Left forelimb (tissue), 1 donor: ENCODE measurements at regions not wholly inside any gene's neighbourhood (a gene's known extent, or its start where the extent isn't known, plus 50 kb on each side); places are given as distances from the start of the nearest gene placed in this dataset.

ENCODE experiments used
- DNase-seq: peaks from one replicate; pipeline ENCODE4 v3.0.0-alpha.2; 2018; ENCODE audit warnings: low spot score

DNA sequence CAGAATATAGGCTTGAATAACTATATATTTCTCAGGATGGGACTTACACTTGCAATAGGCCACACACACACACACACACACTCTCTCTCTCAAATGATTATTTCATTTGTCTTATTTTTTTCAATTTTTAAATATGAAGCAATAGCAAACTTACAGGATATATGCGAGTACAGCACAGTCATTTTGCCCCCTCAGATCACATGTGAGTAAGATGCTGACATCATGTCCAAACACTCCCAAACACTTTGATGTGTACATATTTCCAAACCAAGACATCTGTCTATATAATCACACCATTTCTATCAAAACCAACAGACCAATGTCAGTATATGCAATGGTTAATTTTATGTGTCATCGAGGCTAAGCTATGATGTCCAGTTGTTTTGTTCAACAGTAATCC lies 1535.9 kb upstream of the FLRT2 start:
- DNase-seq = no peak

DNA sequence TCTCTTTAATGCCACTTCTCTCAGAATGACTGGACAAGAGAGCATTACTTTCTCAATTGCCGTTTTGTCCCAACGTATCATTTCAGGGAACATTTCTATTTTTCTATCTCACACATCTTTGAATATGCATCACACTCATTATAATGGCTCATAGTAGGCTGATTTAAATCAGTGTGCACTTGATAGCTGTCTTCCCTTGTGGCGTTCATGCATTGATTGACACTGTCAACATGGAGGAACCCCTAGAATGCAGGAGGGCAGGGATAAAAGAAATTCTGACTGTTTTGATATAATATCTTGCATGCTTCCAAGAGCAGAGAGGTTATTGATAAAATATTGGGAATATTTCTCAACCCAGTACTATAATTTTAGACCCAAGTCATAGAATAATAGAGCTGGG lies 1528.9 kb upstream of the FLRT2 start:
- no peak for DNase-seq

DNA sequence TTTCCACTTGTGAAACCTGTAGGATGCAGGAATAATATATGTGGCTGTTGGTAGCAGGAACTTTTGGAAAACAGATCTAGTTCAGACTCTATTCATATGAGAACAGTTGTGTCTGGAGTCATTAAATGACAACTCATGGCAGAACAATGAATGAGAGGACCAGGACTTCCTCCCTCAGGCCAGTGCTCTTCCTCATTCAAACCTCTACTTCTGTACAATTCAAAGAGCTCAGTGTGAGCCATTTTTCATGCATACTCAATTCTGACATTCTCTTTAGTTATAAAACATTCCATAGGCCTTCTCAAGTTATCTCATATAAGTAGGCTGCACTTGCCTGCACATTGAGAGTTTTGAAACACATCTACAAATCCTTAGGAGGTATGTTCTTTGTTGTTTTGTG lies 1526.6 kb upstream of the FLRT2 start:
- DNase-seq = no peak

DNA sequence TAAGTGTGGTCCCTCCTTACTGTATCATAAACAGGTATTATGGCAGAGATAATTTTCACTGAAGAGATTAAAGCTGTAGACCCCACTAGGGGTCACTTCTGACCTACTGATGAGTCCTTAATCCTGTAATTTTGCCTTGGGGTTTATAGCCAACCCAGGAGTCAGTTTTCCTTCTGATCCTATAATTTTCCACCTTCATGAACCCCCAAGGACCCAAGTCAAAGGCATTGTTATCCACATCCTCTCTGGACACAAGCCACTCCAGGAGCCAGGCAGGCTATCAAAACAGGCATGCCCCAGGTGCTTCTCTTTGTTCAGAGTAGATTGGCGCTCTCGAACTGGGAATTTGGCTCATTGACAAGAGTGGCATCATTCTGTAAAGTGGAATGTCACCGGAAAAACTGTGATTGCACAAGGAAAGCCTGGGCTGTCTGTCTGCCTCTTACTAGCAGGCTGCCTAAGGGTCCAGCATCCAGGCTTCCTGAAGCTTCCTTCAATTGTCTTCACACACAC lies 1523.2 kb upstream of the FLRT2 start:
- no peak for DNase-seq

DNA sequence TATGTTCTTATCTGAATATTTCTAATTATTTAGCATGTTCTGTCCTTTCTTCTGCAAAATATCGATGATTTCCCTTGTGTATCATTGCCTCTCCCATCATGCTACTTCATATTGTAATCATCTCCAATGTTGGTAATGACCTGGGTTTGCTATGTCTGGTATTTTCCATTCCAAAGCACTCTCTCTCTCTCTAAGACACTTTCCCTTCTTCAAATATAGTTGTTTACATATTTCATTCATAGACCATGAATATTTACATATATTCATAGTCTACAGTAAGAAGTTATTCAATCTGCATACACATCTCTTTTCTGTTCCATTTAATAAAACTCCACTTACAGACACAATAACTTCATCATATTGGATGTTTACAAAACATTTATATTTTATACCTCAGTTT lies 1516.5 kb upstream of the FLRT2 start:
- DNase-seq = no peak

DNA sequence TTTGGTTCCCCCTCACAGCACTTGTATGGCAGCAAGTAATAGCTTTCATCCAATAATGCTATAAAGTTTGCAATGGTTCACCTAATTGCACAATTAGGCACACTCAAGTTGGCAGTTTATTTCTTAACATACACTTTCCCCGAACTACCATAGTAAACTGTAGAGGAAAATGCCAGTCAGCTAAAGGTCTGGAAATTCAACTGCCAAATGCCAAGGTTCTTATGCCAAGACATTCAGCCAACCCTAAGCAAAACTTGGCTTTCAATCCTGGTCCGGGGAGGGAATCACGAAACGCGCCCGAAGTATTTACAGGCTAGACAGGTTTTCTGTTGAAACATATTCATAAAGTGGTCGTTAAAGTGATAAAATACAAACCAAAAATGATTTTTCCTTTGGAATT lies 1512.4 kb upstream of the FLRT2 start:
- no peak for DNase-seq

DNA sequence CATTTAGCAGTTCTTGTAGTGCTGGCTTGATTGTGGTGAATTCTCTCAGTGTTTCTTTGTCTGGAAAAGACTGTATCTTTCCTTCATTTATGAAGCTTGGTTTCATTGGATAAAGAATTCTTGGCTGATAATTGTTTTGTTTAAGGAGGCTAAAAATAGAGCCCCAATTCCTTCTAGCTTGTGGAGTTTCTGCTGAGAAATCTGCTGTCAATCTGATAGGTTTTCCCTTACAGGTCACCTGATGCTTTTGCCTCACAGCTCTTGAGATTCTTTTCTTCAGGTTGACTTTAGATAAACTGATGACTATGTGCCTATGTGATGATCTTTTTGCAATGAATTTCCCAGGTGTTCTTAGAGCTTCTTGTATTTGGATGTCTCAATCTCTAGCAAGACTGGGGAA lies 1508.5 kb upstream of the FLRT2 start:
- no peak for DNase-seq

DNA sequence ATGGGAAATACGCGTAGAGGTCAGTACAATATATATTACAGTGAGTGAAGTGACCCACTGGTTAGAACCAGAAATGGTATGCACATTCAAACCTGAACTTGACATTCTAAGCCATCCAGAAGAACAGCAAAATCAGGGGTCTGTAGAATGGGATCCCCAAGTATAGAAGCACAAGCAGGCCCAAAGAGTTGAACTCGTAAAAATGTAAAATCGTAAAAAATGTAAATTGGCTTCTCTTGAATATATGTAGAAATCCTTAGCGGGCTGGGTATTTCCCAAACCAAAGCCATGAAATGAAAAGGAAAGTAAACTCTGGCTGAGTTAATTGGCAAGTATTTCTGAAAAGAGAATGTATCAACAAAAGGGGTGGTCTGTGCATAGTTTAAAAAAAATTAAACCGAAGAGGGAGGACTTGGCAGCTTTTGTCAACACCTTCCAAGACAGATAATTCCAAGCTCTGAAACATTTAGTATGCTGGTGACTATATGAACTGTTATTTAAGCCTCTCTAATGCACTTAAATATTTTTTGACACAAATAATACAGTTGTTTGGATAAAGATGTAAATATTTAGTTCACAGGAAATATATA lies 1505.6 kb upstream of the FLRT2 start:
- DNase-seq = no peak

DNA sequence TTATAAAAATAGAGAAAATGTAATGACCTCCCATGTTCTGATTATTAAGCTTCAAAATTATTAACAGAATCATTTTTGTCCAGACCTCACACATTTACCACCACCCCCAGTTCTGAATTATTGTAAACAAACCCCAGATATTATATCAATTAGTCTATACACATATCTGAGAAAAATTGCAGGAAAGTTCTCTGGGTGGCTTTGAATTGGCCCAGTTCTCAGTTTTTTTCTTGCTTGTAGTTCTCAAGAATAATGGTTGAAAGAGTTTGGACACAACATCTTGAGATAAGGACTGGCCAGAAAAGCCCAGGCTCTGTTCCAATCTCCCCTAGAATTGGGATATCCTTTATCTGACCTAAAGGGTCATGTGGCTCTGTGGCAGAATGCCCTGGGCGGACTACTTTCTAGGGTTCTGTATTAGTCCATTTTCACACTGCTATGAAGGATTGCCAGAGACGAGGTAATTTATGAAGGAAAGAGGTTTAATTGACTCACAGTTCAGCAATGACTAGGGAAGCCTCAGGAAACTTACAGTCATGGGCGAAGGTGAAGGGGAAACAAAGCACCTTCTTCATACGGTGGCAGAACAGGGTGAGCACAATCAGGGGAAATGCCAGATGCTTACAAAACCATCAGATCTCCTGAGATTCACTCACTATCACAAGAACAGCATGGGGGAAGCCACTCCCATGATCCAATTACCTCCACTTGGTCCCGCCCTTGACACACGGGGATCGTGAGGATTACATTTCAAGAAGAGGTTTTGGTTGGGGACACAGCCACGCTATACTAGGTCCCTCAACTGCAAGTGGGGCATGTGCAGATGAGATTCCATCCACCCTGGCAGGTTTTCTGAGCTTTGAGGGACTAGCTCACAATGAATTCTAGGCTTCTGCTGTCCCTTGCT lies 1504.6 kb upstream of the FLRT2 start:
- no peak for DNase-seq

DNA sequence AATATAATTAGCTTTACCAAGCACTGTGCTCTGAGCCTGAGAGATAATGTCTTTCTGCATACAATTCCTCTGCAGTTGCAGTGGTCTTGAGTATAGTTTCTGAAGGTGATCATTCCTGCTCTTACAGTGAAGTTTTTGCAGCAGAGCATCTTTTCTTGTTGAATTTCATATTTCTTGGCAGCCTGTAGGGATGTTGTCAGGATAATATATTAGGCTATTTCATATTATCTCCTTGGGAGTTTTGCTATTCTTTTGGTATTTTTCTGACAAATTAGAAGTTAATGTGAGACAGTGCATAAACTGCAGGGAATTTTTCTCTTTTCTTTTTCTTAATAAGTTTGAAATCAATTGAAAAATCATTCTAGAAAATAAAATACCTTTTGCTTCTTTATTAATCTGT lies 1502.6 kb upstream of the FLRT2 start:
- no peak for DNase-seq

DNA sequence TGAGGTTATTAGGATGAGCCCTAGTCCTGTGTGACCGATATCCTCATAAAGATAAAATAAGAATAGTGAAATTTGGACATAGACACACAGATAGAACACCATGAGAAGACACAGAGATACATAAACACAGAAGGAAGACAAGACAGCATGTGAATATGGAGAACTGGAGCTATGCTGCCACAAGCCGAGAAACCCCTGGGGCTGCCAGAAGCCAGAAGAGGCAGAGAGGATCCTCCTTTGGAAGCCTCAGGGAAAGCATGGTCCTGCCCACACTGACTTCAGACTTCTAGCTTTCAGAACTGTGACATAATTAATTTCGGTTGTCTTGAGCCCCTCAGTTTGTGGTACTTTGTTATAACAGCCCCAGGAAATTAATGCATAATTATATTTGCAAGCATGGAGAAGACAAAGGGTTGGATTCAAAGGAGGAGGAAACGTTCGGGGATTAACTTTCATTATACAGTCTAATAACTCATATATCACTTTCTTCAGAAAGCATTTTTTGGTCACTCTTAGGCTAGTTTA lies 1501.8 kb upstream of the FLRT2 start:
- no peak for DNase-seq

DNA sequence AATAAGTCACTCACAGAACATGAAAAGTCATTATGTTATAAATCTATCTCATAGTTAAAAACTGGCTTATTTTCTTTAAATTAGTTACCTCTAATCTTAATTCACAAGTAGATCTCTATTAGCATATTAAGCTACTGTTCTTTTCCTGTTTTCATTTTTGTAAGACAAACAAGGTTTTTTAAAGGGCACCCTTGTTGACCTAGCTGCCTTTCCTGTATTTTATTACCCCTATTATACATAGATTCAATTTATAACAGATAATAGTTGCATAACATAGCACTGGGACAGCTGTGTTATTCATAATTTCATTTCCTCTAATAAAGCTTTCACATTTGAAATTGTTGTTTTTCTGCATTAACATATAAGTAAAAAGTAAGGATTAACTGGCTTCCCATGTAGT lies 1500.7 kb upstream of the FLRT2 start:
- DNase-seq = no peak

DNA sequence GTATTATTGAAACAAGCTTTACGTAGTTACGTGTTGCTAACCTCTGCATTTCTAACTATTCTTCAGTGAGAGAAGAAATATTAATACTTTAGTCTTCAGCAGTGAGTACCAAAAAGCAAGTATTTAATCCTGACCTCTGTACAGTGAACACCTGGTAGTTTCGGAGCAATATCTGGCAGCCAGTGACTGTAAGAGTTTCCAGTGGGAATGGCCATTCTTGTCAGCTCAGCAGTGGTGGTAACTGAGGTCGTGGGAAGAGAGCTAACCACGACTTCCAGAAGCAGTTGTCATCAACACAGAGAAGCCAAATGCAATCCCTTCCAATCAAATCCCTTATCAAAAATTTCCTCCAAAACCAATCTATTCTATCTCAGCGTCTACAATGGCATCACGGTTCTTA lies 1500.2 kb upstream of the FLRT2 start:
- no peak for DNase-seq

DNA sequence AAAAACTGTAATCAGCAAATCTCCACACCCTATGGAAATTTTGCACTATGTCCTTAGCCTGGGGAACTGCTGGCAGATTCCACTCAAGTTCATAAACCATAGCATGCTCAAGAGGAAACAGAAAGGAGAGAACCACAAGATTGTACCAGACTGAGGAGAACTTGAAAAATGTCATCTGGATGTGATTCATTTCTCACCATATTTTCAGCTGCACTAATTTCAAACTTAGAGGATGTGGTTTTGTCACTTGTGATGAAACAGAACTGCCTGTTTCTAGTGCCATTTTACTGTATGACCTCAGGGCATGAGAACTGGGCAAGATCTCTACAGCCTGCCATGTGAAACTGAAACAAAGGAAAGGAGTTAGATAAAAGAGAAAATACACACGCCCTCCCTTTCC lies 1493.1 kb upstream of the FLRT2 start:
- no peak for DNase-seq

DNA sequence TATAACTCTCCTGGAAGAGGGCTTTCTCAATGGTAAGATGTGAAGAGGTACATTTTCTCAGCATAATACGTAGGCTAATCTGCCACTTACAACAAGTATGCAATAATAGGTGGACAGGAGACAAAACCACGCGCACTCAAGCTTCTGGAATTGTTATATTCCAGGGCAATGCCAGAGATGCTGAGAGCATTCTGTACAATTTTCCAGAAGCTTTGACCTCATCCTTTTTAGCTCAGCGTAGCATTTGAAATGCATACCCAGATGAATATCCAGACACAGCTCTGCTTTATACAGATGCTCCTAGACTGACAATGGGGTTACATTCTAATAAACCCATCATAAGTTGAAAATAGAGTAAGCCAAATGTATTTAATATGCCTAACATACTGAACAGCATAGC lies 1492.4 kb upstream of the FLRT2 start:
- DNase-seq = no peak

DNA sequence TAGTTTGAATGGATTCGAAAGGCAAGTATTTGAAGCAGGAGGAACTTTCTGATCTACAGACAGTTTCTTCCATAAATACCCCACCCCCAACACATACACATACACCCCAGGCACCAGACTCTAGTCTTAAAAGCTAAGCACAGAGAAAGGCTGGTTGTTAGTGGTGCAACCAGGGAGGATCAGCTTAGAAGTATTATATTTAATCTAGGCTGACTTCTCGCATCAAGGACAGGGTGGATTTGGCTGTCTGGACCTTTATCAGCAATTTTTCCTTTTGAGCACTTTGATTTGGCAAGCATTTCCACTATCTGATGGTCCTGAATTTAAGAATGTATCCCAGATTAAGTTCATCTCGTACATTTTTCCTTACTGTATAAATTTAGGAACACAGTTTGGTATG lies 1489.8 kb upstream of the FLRT2 start:
- DNase-seq = no peak

DNA sequence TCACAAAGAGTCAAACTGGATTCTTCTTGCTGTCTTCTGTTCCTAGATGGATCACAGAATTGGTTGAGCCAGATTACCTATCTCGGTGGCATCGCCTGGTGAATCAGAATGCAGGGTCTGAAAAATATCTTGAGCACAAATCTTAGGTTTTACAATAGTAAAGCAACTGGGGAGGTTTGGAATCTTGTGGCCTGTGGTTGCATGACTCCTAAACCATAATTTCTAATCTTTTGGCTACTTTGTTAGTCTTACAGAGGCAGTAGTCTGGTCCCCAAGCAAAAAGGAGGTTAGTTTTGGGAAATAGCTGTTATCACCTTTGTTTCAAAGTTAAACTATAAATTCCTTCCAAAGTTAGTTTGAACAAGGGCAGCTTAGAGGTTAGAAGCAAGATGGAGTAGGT lies 1488.5 kb upstream of the FLRT2 start:
- no peak for DNase-seq

DNA sequence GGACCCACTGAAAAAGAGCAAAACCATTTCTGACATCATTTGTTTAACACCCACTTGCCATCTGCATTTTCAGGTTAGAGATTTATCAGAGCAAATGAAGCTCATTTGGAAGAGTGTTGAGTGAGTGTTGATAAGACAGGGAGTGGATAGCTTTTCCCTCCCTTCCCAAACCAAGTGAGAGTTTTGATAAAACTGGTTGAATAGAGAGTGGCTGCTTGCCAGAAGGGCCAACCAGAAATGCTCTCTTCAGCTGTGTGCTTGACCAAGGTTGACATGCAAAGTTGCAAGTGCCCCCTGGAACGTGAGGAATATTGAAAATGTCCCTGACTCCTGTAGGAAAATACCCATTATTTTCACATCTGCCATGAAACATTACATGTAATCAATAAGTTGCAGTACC lies 1487.0 kb upstream of the FLRT2 start:
- DNase-seq = no peak

DNA sequence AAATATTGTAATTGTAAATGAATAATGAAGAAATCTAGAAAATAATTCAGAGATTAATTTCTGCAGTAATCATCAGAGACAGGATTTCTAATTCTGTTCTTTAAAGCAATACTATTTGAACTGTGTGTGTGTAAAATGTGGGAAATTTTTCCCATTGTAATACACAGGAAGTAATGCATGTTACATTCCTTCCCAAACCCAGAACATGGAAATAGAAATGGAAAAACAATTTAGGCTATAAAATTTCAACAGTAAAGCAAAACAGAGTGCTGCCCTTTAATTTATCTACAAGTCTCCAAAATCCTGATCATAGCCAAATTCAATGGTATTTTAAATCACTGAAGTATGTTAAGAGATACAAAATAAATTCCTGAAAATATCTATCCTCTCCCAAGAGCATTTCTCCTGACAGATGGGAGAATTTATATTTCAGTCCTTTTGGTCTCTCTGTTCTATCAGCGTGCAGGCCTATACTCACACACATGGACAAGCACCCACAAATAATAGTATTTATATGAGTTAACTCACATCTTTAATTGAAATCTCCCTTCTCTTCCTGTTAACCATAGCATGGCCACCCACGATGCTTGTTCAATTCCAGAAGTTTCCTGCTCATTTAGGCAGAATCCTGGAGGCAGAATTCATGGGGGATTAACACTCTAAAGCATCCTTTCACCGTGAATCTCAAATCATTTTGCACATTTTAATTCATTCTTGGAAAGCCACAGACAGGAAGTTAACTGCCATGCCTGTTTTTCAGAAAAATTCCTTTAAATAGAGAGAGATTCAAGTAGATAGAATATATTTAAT lies 1465.4 kb upstream of the FLRT2 start:
- no peak for DNase-seq

DNA sequence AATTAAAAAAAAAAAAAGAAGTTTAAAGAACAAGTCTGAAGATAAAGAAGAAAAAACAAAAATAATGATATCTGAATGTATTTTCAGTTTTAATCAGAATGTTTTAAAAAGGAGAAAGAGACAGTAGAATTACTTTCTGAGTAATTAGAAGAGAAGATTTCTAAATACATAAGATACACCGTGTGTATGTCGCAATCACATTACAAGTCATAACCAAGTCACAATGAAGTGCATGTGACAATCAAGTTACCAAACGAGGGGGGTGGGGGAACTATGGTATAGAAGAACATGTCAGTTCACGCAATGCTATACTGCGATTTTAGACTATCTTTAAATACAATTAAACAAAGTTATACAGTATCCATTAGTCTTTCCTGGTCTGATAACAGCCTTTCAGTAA lies 1464.1 kb upstream of the FLRT2 start:
- no peak for DNase-seq

DNA sequence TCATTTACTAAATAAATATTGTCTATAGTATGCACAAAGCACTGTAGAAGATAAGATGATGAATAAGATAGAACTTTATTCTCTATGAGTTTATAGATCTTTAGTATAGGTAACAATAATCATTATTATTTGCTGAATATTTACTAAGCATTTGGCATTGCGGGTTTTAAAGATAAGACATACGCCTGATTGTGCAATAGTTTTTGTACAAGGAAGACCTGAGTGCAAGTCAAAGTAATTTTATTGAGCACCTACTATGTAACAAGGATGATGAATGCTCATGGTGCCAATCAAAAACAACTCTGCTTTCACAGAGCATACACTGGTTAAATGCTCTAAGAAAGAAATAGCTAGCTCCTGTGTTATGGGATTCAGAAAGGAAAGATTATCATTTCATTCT lies 1461.7 kb upstream of the FLRT2 start:
- DNase-seq = no peak

DNA sequence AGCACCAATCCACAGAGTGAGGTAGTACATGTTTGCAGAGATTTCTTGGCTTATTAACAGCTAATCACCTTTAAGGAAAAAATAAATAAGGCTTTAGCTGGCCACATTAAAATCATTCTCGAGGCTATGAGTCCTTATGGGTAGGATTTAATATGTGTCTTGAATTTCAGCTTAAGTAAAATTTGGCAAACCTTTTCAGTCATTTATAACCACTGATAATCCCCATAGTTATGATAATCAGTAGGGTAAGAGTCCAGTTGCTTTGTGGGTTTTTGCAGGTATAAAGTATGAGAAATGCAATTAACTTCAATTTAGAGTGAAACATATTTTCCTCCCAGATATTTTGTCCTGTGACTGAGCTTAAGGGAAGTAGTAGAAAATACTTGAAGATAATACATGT lies 1458.9 kb upstream of the FLRT2 start:
- DNase-seq = no peak

DNA sequence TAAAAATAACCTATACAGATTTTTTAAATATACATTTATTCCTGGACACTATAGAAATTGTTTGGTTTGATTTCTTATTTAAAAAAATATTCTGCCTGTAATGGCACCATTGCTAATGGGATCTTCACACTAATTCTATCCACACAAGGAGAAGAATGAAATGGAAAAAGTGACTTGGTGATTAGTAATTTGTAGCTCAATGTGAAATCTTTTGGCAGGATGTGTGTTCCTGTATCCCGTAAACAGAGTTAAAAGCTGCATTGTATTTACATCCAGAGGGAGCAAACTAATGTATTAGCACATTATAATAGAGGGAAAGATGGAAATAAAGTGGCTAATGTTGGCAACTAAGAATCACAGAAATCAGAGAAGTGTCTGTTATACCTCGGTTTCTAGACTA lies 1455.3 kb upstream of the FLRT2 start:
- no peak for DNase-seq
